NOMO-1 (cell line): ENCODE measurements at regions not wholly inside any gene's neighbourhood (a gene's known extent, or its start where the extent isn't known, plus 50 kb on each side); places are given as distances from the start of the nearest gene placed in this dataset.
"Not testable (repeated sequence)": the region's sequence is repeated elsewhere in the genome, so short reads cannot be mapped to it uniquely, and the experiment has no call there.

Experiments
- DNase-seq, 2 experiments: peaks; one replicate each; lab custom pipeline; 2025; ENCODE audit not compliant: unreplicated experiment in 2 of 2; lab: John Stamatoyannopoulos, UW

DNA sequence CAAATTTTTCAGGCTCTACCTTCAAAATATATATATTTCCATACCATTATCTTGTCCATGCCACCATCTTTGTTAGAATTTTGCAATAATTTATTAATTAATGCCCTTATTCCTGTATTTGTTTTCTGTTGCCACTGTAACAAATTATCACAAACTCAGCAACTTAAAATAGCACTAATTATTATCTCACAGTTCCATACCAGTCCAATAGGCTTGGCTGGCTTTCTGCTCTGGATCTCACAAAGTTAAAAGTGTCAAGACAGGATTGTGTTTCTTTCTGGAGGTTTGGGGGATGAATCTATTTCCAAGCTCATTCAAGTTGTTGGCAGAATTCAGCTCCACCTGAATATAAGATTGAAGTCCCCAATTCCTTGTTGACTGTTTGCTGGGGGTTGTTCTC is 58.6 kb upstream of the SLC38A4 start:
- no peak for DNase-seq

GRCh38 chr12:46886541-46887041 is 60.8 kb upstream of the SLC38A4 start:
- no peak for DNase-seq

DNA sequence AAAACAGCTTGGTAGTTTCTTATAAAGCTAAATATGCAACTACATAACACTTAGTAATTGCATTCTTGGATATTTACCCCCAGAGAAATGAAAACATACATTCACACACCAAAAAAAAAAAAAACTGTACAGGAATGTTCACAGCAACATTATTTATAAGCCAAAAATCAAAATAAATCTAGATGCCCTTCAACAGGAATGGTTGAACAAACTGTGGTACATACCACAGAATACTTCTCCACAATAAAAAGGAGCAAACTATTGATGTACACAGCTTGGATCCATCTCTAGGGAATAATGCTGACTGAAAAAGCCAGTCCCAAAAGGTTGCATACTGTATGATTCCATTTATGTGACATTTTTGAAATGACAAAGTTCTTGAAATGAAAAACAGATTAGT is 62.1 kb upstream of the SLC38A4 start:
- DNase-seq: no peak

GRCh38 chr12:46888568-46888967 is 62.8 kb upstream of the SLC38A4 start:
- no peak for DNase-seq

DNA sequence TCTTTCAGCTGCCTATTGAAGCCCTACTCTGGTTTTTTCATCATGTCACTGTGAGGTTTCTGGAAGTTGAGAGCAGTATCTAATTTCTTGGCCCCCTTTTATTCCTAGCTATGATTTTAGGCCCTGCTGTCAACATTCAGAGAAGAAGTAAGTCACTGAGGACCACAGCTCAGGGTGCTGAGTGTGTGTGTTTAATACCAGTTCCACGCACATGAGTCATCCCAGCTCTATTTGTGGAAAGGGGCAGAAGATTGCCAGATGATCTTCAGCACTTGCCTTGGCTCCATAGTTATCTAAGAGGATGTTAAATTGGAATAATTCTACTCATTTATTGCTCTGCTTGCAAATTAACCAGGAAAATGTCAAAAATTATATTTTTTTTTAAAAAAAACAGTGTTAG is 65.5 kb upstream of the SLC38A4 start:
- no peak for DNase-seq

DNA sequence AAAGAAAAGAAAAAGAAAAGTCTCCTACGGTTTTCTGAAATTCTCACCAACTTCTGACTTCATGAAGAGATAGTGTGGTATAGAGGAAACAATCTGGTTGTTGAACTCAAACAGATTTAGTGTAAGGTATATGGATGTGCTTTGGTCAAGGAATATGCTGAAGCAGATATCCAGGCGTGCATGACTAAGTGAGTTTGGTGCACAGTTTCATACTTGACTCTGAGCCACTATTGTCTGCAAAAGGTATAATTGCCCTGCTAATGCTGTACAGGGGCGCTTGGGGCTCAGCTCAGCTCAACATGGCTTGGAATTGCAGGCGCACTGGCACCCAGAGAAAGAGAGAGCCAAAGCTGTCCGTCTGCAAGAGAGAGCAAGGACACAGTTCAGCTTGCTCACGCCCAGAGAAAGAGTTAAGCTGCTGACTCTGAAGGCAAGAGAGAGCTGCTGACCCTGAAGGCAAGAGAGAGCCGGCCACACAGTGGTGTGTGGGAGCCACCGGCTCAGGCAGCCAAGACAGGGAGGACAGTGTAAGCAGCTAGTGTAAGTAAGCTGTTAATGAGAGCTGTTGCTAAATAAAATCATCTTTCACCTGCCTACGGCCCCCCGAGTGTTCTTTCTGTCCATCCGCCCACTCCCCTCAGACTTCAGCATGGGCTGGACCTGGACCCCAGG is 66.4 kb upstream of the SLC38A4 start:
- no peak for DNase-seq

DNA sequence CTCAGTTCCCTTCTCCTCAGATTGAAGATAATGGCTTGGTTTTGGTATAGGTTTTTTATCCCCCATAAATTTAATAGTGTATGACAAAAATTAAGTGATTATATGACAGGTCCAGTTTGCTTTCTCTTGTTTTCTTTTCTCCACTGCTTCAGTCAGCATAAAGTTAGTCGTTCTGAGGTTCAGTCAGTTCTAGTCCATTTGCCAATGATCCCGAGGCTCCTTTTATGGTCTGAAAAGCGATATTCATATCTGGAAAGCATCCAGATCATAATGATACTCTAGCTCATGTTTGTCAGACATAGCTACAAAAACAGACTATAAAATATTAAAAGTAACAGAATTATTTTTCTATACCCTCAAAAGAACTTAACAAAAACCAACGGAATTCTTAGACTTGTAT is 67.1 kb upstream of the SLC38A4 start:
- no peak for DNase-seq

DNA sequence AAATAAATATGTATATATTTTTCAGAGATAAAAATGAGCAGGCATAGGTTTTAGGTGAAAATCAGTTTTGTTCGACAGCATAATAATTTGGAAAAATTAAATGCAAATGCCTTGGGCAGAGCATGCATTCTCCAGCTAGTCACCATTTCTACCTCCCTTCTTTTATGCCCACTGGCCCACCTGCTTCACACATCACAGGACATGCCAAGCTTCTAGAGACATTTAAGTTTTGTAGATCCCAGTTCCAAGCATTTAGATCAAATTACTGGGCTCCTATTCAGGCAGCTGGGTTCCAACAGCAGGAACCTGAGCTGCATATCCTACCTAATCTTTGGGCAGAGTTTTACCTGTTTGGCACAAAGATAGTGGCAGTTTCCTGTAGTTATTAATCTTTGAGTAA is 67.6 kb upstream of the SLC38A4 start:
- no peak for DNase-seq

DNA sequence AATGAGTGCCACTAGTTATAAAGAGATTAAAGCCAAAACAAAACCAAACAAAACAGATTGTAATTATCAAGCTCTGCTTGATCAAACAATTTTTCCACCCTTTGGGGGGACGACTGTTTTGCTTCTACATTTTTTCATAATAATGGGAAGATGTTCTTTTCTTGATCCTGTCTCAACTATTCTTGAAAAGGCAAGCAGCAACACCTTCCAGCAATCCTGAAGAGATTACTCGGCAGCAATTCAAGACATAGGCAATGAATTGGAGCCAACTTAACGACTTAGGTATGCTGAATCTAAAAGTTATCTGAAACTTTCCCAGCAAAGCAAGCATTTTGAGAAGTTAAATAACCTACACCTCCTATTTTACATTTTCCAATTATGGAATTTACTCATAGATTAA is 69.9 kb upstream of the SLC38A4 start:
- no peak for DNase-seq

DNA sequence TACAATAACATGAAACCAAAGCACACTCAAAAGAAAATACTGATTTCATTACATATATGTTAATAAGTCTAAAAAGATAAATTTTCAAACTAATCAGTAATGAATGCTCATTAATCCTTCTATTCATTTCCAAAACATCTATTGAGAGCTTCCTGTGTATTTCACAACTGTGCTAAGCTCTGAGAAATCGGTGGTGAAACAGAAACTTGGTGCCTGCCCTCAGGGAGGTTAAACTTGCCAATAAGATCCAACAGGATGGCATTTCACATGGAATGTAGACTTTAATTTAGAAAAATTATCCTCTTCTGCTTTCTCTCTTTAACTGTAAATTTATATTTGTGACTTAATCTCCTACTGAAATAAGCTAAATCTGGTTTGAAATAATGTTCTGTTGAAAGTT is 70.9 kb upstream of the SLC38A4 start:
- DNase-seq: no peak

DNA sequence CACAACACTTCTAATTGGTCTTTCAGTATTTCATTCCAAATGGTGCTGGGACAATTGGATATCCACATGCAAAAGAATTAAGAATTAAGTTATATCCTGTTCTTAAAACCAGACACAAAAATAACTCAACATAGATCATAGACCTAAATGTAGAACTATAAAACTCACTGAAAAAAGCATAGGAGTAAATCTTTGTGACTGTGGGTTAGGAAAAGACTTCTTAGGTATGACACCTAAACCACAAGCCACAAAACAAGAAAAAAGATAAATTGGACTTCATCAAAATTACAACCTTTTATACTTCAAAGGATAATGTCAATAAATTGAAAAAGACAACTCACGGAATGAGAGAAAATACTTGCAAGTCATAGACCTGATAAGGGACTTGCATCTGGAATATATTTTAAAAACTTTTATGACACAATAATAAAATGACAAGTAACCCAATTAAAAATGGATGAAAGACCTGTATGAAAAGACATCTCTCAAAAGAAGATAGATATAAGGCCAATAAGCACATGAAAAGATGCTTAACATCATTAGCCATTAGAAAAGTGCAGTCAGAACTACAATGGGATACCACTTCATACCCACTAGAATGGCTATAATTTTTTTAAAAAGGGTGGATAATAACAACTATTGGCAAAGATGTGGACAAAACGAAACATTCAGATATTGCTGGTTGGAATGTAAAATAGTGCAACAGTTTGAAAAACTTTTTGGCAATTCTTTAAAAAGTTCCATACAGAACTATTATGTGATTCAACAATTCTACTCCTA is 72.5 kb upstream of the SLC38A4 start:
- DNase-seq: no peak

GRCh38 chr12:46898989-46899388 is 73.2 kb upstream of the SLC38A4 start:
- DNase-seq: no peak

- DNase-seq: no peak
These were observed 75.1 kb upstream of the SLC38A4 start for GRCh38 chr12:46900734-46901463.

DNA sequence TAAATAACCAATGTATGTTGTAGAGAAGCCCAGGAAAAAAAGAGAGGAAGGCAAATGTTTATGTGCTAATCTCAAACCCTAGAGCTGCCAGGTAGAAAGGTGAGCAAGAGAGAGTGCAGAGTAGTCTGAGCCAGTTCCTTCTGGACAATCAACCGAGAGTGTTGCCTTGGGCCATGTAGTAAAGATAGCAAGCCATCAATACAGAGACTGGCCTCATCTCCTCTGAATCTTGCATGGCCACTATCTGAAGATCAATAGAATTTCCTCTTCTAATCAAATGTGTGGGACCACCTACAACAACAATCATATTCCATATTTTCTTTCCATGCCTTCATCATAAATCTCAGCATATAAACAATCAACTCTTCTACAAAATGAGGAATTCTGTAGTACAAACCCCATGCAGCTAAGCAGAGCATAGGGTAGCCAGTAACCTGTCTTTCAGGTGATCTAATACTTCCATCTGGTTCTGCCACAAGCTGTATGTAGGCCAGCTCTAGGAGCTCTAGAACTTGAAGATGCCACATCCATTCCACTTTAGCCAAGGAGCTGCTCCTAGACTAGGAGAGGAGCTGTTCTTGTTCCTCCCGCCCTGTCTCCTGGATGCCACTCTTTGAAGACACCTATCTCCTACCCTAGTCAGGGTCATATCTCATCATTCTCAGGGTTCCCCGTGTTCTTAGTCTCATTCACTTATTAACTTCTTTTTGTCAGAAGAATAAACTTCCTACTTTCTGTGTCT is 75.8 kb upstream of the SLC38A4 start:
- DNase-seq: no peak

- no peak for DNase-seq
These were observed 77.3 kb upstream of the SLC38A4 start for GRCh38 chr12:46903058-46903457.

GRCh38 chr12:46904406-46905238 is 78.8 kb upstream of the SLC38A4 start:
- DNase-seq: no peak

DNA sequence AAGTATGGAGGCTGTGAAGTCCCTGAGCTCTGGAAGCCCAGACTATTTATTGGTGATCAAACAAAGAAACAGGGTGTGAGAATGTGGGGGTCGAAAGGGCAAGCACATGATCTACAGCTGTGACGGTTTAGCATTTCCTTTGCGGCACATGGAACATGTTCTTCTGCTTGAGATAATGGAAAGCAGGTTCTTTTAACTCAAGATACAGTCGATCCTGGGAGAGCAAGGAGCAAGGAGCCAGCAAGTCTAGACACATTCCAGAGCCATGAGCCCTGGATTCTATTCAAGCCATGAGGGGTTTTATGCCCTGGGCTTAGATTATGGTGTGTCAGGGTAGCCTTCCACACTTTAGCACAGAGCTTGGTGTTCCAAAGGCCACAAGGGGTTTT is 79.4 kb upstream of the SLC38A4 start:
- DNase-seq: not testable (repeated sequence)

DNA sequence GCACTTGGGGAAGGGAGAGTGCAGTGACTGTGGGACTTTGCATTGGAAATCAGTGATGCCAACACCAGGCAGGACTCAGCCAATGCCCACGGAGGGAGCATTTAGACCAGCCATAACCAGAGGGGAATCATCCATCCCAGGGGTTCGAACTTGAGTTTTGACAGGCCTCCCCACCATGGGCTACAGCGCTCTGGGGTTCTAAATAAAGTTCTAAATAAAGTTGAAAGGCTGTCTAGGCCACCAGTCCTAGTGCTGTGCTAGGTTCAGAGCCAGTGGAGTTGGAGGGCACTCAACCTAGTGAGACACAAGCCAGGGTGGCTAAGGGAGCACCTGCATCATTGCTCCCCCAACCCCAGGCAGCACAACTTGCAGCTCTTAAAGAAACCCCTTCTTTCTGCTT is 82.0 kb upstream of the SLC38A4 start:
- no peak for DNase-seq

- no peak for DNase-seq
These were observed 82.6 kb upstream of the SLC38A4 start for GRCh38 chr12:46908236-46908935.
